H1 (cell line): ENCODE measurements at regions not wholly inside any gene's neighbourhood (a gene's known extent, or its start where the extent isn't known, plus 50 kb on each side); places are given as distances from the start of the nearest gene placed in this dataset.

Experiments used
- CTCF ChIA-PET: fragments of 300-600 bp; sonication (Branson Sonifier 250); formaldehyde crosslinking; loops from one replicate; lab custom pipeline; 2021; ENCODE audit not compliant: partially characterized antibody; lab: Charles Lee
- POLR2A ChIA-PET: fragments of 300-600 bp; sonication (Branson Sonifier 250); formaldehyde crosslinking; loops from one replicate; lab custom pipeline; 2021; ENCODE audit warnings: inconsistent platforms; ENCODE audit not compliant: partially characterized antibody; lab: Charles Lee
- DNase-seq, 2 experiments: peaks; one replicate each; pipeline versions ENCODE4 v3.0.0 to v3.0.0-alpha.2; 2010 to 2022; ENCODE audit warnings: low spot score in 2 of 2, low read depth in 1 of 2, mixed read lengths in 1 of 2
- FAIRE-seq: peaks from 2 replicates; lab custom pipeline; 2011; peaks lifted over from hg19 to GRCh38; lab: Jason Lieb, UNC
- H2AFZ ChIP-seq: 2 replicates; pipeline ENCODE4 v1.8.1; 2012; ENCODE audit warnings: low read length, inconsistent platforms
- H2AK5ac ChIP-seq: 2 replicates; pipeline ENCODE4 v1.6.1; 2013; ENCODE audit warnings: low read depth, low read length
- H2BK120ac ChIP-seq: replicated peaks from 2 replicates; pipeline ENCODE3; 2013; ENCODE audit warnings: low read depth, low read length, inconsistent platforms
- H2BK12ac ChIP-seq: 2 replicates; pipeline ENCODE4 v1.6.1; 2013; ENCODE audit warnings: low read depth, low read length
- H2BK15ac ChIP-seq: 2 replicates; pipeline ENCODE4 v1.6.1; 2013; ENCODE audit warnings: low read length
- H2BK20ac ChIP-seq: 2 replicates; pipeline ENCODE4 v1.6.1; 2013; ENCODE audit warnings: low read length
- H2BK5ac ChIP-seq: 2 replicates; pipeline ENCODE4 v1.6.1; 2013; ENCODE audit warnings: low read depth, low read length
- H3K14ac ChIP-seq: 2 replicates; pipeline ENCODE4 v1.6.1; 2013; ENCODE audit warnings: inconsistent platforms; ENCODE audit not compliant: insufficient read length
- H3K18ac ChIP-seq: 2 replicates; pipeline ENCODE4 v1.6.1; 2013; ENCODE audit warnings: low read length; ENCODE audit errors: extremely low read depth
- H3K23ac ChIP-seq: 2 replicates; pipeline ENCODE4 v1.6.1; 2013; ENCODE audit warnings: inconsistent platforms; ENCODE audit not compliant: insufficient read length
- H3K23me2 ChIP-seq: 2 replicates; pipeline ENCODE4 v1.6.1; 2013; ENCODE audit warnings: low read depth, low read length
- H3K27ac ChIP-seq: 2 replicates; pipeline ENCODE4 v1.6.1; 2011; ENCODE audit warnings: low read depth, low read length, inconsistent platforms
- H3K27me3 ChIP-seq, 4 experiments: replicated peaks in 1 of 4; 1 replicate in 1 of 4; 2 replicates in 3 of 4; pipeline versions ENCODE4 v1.6.1 to v1.8.1; 2011 to 2013; ENCODE audit warnings: low read length in 3 of 4, mild to moderate bottlenecking in 3 of 4, inconsistent platforms in 2 of 4, mixed read lengths in 2 of 4, moderate library complexity in 1 of 4; ENCODE audit not compliant: control insufficient read depth in 3 of 4, insufficient read depth in 3 of 4; ENCODE audit errors: extremely low read depth in 1 of 4
- H3K36me3 ChIP-seq, 4 experiments: 2 replicates each; pipeline versions ENCODE4 v1.6.1 to v1.8.1; 2011 to 2013; ENCODE audit warnings: mild to moderate bottlenecking in 4 of 4, low read length in 3 of 4, moderate library complexity in 2 of 4, control low read depth in 1 of 4, inconsistent platforms in 1 of 4; ENCODE audit not compliant: insufficient read depth in 4 of 4, control insufficient read depth in 2 of 4
- H3K4ac ChIP-seq: replicated peaks from 2 replicates; pipeline ENCODE3; 2013; ENCODE audit warnings: low read length, low read depth, mixed read lengths, inconsistent platforms; ENCODE audit not compliant: insufficient read length
- H3K4me1 ChIP-seq, 4 experiments: replicated peaks in 1 of 4; 1 replicate in 1 of 4; 2 replicates in 3 of 4; pipeline versions ENCODE4 v1.6.1 to v1.8.1; 2011 to 2013; ENCODE audit warnings: low read length in 3 of 4, inconsistent platforms in 2 of 4, mixed read lengths in 1 of 4; ENCODE audit not compliant: insufficient read depth in 4 of 4, control insufficient read depth in 3 of 4
- H3K4me2 ChIP-seq, 2 experiments: 2 replicates each; pipeline versions ENCODE4 v1.6.1 to v1.8.1; 2011 to 2013; ENCODE audit warnings: low read depth in 2 of 2, low read length in 2 of 2, control low read depth in 1 of 2, inconsistent platforms in 1 of 2, mild to moderate bottlenecking in 1 of 2; ENCODE audit not compliant: insufficient read depth in 1 of 2
- H3K4me3 ChIP-seq, 4 experiments: fragments of 200-600, 300-600 bp in 1 of 4; sonication (generic), shearing (Covaris generic), sonication (Bioruptor Twin) in 1 of 4; 2 replicates each; pipeline versions ENCODE4 v1.5.1 to v1.8.1; 2011 to 2016; ENCODE audit warnings: low read length in 4 of 4, low read depth in 3 of 4, control low read depth in 2 of 4, inconsistent platforms in 2 of 4, mild to moderate bottlenecking in 2 of 4, mixed read lengths in 1 of 4, moderate library complexity in 1 of 4; ENCODE audit not compliant: insufficient read depth in 2 of 4; ENCODE audit errors: extremely low read depth in 1 of 4
- H3K56ac ChIP-seq: replicated peaks from 2 replicates; pipeline ENCODE3; 2013; ENCODE audit warnings: low read depth, mild to moderate bottlenecking, mixed read lengths, low read length, inconsistent platforms; ENCODE audit not compliant: insufficient read length
- H3K79me1 ChIP-seq: 2 replicates; pipeline ENCODE4 v1.6.1; 2013; ENCODE audit warnings: low read depth, low read length, control low read depth
- H3K79me2 ChIP-seq, 2 experiments: 2 replicates each; pipeline versions ENCODE4 v1.6.1 to v1.8.1; 2012 to 2013; ENCODE audit warnings: low read length in 2 of 2, mild to moderate bottlenecking in 2 of 2, inconsistent platforms in 1 of 2; ENCODE audit not compliant: insufficient read depth in 2 of 2, control insufficient read depth in 1 of 2
- H3K9ac ChIP-seq, 4 experiments: replicated peaks in 1 of 4; 1 replicate in 1 of 4; 2 replicates in 3 of 4; pipeline versions ENCODE4 v1.6.1 to v1.8.1; 2011 to 2013; ENCODE audit warnings: low read depth in 3 of 4, low read length in 3 of 4, control low read depth in 2 of 4, mild to moderate bottlenecking in 2 of 4, moderate library complexity in 2 of 4, inconsistent platforms in 1 of 4; ENCODE audit errors: extremely low read depth in 1 of 4
- H3K9me3 ChIP-seq, 2 experiments: 2 replicates each; pipeline versions ENCODE4 v1.6.1 to v1.8.1; 2012 to 2013; ENCODE audit warnings: mild to moderate bottlenecking in 2 of 2, moderate library complexity in 2 of 2, control low read depth in 1 of 2, inconsistent platforms in 1 of 2, low read depth in 1 of 2, low read length in 1 of 2, mixed read lengths in 1 of 2; ENCODE audit not compliant: insufficient read depth in 2 of 2
- H4K20me1 ChIP-seq, 2 experiments: replicated peaks in 1 of 2; 2 replicates each; pipeline versions ENCODE3 to v1.8.1; 2011 to 2013; ENCODE audit warnings: inconsistent platforms in 2 of 2, low read length in 2 of 2, mild to moderate bottlenecking in 1 of 2; ENCODE audit not compliant: insufficient read depth in 2 of 2, control insufficient read depth in 1 of 2
- H4K5ac ChIP-seq: 2 replicates; pipeline ENCODE4 v1.6.1; 2013; ENCODE audit warnings: low read length, low read depth, mixed read lengths, inconsistent platforms; ENCODE audit not compliant: insufficient read length
- H4K8ac ChIP-seq: 2 replicates; pipeline ENCODE4 v1.8.0; 2013; ENCODE audit warnings: mild to moderate bottlenecking, moderate library complexity, low read length, inconsistent platforms; ENCODE audit not compliant: insufficient read depth; ENCODE audit errors: extremely low read depth
- H4K91ac ChIP-seq: replicated peaks from 2 replicates; pipeline ENCODE3; 2013; ENCODE audit warnings: low read length, mixed read lengths, inconsistent platforms; ENCODE audit not compliant: insufficient read length
- ATF3 ChIP-seq: IDR thresholded peaks from 2 replicates; pipeline ENCODE4 v1.6.1; 2011; ENCODE audit warnings: low read depth, mild to moderate bottlenecking, low read length; ENCODE audit not compliant: insufficient read depth
- RAD21 ChIP-seq, 2 experiments: IDR thresholded peaks in 1 of 2; conservative IDR thresholded peaks in 1 of 2; 2 replicates each; pipeline ENCODE4 v1.6.1; 2011; ENCODE audit warnings: low read depth in 2 of 2, low read length in 2 of 2, improper control_type of control experiment in 1 of 2, inconsistent platforms in 1 of 2, mild to moderate bottlenecking in 1 of 2, moderate library complexity in 1 of 2
- WGBS, 2 experiments: shearing (Covaris generic) in 1 of 2; methylation state at CpG; one replicate each; pipeline versions ENCODE4 v1.1.6 to v1.1.7; 2013 to 2015; ENCODE audit warnings: low lambda C conversion rate in 2 of 2, mixed read lengths in 2 of 2, inconsistent platforms in 1 of 2, low coverage in 1 of 2, missing lambda C conversion rate in 1 of 2; ENCODE audit not compliant: insufficient replicate concordance in 2 of 2, insufficient coverage in 1 of 2, insufficient read length in 1 of 2; ENCODE audit errors: extremely low coverage in 1 of 2, missing lambda C conversion rate in 1 of 2; 5-methylcytosine and 5-hydroxymethylcytosine counted together

- H3K18ac ChIP-seq, result no peak overlapping the region
- H2BK120ac ChIP-seq, result no peak overlapping the region
- H2BK5ac ChIP-seq, result no peak overlapping the region
- H3K36me3 ChIP-seq, result no peaks in the 10 kb centered on the region
- H3K23ac ChIP-seq, result no peak overlapping the region
- H4K8ac ChIP-seq, result no peak overlapping the region
- H4K91ac ChIP-seq, result no peak overlapping the region
- H4K20me1 ChIP-seq, result no peaks in the 10 kb centered on the region
- WGBS, 2 experiments, result 83% methylated on average over 8 of the region's 9 CpGs; no CpG with 5 or more reads in 1 of the 2 experiments
- no peak overlapping the region for H3K14ac ChIP-seq
- FAIRE-seq, result peak; percentile 75
- H2BK15ac ChIP-seq, result no peak overlapping the region
- no peaks in the 10 kb centered on the region for H3K4me1 ChIP-seq
- H3K4me3 ChIP-seq, result no peak overlapping the region
- no peak overlapping the region for H3K4ac ChIP-seq
- H3K56ac ChIP-seq, result no peak overlapping the region
- ChIA-PET CTCF (interaction anchor here (1.5 kb wide), 1 partner anchor 13 kb away, joined by 3 read pairs; no protein-coding TSS in a partner anchor), POLR2A (no interaction called here)
- H3K27me3 ChIP-seq, result no peaks in the 10 kb centered on the region
- no peak overlapping the region for H2BK12ac ChIP-seq
- H3K9ac ChIP-seq, result no peak overlapping the region
- H2AK5ac ChIP-seq, result no peak overlapping the region
- H3K4me2 ChIP-seq, result no peak overlapping the region
- no peak overlapping the region for H2AFZ ChIP-seq
- no peaks in the 10 kb centered on the region for H3K23me2 ChIP-seq
- no peaks in the 10 kb centered on the region for H3K79me1 ChIP-seq
- DNase-seq, result peak in 1 of 2 experiments; percentile 53
- H2BK20ac ChIP-seq, result no peak overlapping the region
- H3K79me2 ChIP-seq, result no peaks in the 10 kb centered on the region
- H3K27ac ChIP-seq, result no peak overlapping the region
- no peaks in the 10 kb centered on the region for H3K9me3 ChIP-seq
- no peak overlapping the region for H4K5ac ChIP-seq
- TF ChIP-seq ATF3, result no peak
- TF ChIP-seq RAD21 (IDR thresholded peaks at IDR 0.05 in 1 of 2, conservative IDR thresholded peaks at IDR 0.05 in 1 of 2; ENCODE audit: low read depth in 2 of 2, low read length in 2 of 2), result peak; percentile 61 to 74
These were observed 64.7 kb upstream of the UXT start for GRCh38 chrX:47723689-47724088.
